HG02840 (cell line): ENCODE measurements at regions not wholly inside any gene's neighbourhood (a gene's known extent, or its start where the extent isn't known, plus 50 kb on each side); places are given as distances from the start of the nearest gene placed in this dataset.

Experiments
- ATAC-seq: cut with Tn5 transposase; IDR thresholded peaks from one replicate; pipeline ENCODE4 v1.9.1; 2021; ENCODE audit warnings: mild to moderate bottlenecking, moderate library complexity, moderate number of reproducible peaks; ENCODE audit not compliant: unreplicated experiment, low FRiP score

DNA sequence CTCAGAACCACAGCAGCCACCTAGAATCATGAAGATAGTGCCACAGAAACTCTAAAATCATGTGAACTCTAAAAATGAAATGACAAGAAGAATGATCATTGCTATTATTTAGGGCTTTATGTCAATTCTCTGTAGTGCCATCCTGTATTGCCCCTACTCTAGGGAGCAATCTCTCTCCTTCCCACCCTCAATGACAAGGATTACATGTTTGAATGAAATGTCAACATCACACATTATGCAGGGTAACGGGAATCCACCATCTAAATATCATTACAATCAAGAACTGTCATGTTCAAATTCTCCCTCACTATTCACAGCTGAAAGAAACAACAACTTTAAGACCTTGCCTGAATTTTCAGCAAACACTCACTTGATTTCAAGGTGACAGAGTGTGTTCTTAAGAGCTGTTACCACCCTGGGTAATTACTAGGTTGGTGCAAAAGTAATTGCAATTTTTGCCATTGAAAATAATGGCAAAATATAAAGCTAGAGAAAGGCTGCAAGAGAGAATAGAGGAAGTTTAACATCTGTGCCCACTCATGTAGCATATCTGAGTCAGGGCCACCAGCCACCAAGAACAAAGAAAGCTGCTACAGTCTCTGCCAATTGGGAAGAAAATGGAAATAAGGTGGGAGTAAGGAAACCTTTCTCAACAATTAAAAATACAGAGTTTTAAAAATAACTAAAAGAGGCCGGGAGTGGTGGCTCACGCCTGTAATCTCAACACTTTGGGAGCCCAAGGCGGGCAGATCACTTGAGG, 112.8 kb upstream of the PSMD7 start:
- ATAC-seq, result no peak

DNA sequence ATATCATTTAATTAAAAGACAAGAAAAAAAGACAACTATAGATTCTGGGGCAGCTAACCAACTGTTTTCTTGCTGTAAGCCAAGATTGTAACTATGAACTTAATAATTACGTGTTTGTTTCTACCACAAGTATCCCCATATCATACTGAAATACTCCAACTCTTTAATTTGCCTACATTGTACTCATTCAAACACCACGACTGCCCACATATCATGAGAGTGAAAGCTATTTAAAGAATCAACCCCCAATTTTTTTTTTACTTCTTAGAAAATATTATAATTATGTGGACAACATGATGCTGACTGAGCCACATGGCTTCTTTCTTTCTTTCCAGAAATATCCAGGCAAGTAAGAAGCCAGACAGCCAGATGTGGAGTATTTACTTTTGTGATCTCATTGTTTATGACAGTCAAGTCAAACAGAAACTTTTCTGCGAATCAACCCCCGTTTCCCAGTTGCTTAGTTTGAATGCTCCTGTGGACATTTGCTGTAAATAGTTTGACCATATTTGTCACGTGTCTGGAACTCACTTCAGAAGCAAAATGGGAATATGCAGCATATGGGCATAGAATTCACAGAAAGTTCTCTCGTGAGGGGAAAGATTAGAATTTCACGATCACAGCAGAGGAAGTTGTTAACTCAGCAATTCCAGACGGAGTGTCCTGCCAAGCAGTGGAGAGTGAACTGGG, 126.8 kb upstream of the PSMD7 start:
- no peak for ATAC-seq

DNA sequence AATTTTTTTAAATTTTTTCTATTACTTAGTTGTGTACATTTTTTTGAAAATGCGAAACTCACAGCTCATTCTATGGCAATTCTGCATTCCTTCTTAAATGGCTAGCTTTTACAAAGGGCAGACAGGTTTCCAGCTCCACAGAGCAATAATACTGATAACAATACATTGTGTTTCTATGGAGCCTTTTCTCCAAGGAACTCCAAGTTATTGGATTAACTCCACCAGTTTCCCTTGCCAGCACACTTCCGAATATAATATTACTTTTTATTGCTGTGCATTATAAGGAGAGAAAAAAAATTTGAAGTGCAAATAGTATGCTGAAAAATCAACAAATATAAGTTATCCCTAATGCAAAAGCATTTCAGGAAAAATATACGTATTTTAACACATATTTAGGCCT, 127.5 kb upstream of the PSMD7 start:
- no peak for ATAC-seq

DNA sequence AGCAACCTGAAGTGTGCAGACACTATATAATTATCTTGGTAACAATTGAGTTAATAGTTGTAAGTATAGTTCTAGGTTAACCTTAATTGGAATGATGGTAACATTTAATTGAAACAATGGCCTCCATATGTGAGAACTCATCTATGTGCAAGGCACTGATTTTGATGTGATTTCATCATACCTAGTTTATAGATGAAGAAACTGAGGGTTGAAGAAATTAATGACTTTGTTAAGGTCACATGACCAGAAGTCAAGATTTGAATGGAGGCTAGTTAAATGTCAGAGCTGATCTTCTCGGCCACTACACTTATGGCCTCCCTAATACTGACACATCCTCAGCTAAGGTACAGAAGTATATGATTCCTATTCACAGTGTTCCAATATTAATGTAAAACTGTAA, 128.2 kb upstream of the PSMD7 start:
- ATAC-seq, result no peak

DNA sequence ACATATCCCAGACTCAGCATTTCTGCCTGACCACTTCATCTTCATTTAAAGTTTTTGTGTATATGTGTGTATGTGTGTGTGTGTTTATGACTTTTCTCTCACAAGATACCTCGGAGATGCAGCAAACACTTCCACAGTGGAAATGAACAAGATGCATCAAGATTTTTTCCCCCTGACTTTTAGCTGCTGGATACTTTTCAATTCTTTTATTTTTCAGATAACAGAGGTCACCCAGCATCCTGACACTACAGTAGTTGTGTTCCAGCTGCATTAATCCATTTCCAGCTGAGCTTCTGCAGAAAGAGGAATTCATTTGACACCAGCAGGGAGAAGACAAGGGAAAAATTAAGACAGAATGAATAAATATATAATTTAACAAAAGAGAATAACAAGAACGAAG, 130.2 kb upstream of the PSMD7 start:
- ATAC-seq, result no peak

DNA sequence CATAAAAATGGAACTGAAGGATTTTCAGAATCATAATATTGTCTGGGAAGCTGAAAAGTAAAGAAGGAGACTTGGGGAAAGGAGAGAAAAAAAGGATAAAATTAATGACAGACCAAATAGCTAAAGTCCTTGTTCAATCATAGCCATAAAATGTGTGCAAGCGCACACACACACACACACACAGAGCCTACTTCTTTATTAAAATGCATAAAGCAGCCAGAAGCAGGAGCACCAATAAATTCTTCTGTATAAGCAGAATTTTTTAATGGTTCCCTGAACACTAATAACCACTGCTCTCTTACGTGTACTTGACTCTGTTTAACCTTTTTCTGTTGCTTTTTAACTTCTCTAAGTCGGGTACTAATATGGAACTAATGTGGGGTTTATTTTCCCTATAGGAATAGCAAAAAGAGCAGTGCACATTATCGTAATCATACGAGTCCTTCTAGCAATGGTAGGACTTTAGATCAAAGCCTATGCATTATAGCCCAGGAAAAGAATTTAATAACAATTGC, 131.0 kb upstream of the PSMD7 start:
- no peak for ATAC-seq

DNA sequence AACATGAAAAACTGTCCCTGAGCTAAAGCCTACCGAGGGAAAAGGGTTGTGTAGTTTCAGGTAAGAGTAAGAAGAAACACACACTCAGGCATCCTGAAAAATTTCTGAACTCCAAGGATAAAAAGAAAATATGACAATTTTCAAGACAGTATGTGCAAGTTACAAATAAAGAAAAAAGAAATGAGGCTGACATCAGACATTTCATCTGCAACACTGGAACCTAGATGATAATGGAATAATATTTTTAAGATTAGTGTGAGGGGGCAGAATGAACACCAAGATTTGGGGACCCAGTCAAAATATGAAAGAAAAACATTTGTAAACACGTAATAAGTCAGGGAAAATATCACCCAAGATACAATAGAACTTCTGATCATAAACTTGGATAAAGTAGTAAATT, 135.9 kb upstream of the PSMD7 start:
- ATAC-seq, result no peak

DNA sequence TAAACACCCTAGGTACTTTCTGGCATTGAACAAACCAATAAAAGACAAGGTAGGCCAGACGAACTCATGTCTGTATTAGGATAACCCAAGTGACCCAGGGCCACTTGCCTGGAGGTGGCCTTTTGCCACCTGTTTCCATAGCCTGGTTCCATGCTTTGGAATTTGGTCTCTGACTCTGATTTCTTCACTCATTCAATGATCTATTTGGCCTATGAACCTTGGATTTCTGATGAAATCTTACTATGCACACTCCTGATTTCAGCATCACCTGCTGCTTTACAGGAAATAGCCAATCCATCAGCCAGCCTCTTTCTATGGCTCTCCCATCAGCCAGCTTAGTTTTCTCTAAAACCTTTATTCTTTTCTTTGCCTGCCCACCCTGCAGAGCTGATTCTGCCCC, 142.8 kb upstream of the PSMD7 start:
- no peak for ATAC-seq

DNA sequence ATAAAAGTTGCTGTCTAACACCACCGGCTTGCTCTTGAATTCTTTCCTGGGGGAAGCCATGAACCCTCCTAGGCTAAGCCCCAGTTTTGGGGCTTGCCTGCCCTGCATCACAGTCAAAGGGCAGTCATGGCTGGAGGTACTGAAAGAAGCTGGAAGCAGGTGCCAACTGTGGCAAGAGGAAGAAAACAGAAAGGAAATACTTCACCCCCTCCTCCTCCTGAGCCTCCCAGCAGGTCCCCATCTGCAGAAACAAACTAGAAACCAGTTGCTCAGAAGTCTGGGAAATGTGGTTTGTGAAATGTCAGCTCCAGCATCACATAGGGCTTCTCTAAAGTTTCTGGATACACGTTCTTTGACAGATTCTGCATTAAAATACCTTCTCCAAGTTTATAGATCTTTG, 150.0 kb upstream of the PSMD7 start:
- no peak for ATAC-seq

DNA sequence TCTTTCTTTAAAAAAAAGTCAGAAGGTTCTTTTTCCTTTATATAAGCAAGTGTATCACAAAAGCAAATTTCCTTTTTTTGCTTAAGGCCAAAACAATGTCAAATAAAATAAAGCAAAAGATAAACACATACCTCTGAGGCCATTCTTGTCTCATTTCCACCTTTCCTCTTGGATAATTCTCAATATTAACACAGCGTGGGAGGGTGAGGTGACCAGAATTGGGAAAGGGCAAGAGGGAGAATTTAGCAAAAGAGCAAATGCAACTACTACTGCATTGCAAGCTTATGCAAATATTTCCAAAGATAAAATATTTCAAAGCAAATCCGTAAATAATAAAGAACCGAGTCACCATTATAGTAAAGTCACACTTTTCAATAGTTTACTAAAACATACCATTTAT, 153.4 kb upstream of the PSMD7 start:
- no peak for ATAC-seq

DNA sequence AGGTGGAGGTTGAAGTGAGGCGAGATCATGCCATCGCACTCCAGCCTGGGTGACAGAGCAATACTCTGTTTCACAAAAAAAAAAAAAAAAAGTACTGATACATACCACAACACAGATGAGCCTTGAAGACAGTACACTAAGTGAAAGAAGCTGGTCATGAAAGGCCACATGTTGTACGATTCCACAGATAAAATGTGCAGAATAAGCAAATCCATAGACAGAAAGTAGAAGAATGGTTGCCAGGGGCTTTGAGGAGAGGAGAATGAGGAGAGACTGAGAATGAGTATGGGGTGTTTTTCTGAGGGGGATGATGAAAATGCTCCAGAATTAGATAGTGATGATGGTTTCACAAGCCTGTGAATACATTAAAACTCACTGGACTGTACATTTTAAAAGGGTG, 155.6 kb upstream of the PSMD7 start:
- no peak for ATAC-seq

DNA sequence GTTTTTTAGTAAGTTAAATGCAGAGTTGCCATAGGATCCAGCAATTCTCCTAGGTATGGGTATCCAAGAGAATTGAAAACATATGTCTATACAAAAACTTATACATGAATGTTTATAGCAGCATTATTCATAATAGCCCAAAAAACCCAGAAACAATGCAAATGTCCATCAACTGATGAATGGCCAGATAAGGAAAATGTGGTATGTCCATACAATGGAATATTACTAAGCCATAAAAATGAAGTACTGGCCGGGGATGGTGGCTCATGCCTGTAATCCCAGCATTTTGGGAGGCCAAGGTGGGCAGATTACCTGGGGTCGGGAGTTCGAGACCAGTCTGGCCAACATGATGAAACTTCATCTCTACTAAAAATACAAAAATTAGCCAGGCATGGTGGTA, 156.1 kb upstream of the PSMD7 start:
- no peak for ATAC-seq

DNA sequence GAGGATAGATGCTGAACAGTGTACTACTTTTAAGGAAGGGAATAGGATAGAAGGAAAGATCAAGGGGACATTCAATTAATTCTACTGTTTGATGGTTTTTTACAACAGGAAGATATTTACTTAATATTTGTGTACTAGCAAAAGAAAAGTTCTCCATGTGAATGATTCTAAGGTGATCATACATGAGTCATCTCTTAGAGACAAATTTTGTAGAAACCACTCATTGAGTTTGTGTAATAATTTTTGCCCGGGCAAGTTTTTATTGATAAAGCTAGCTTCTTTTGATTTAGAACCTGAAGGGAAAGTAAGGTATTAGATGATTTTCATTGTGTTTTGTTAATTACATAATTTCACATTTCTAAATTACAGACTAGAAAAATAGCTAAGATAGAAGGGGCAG, 172.8 kb upstream of the PSMD7 start:
- no peak for ATAC-seq

DNA sequence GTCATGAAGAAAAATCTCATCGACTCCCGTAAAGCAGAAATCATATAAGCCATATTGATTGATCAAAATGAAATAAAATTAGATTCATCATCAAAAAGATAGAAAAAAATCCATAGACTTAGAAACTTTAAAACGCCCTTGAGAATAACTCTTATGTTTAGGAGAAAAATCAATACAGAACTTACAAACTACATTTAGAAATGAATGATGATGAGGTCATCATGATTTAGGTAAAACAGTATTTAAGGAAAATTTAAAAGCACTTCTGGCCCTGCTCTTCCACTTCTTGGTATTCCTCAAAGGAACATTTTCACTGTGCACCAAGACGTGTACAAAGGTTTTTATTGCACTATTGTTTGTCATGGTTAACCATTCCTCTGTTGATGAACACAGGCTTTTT, 173.4 kb upstream of the PSMD7 start:
- no peak for ATAC-seq

DNA sequence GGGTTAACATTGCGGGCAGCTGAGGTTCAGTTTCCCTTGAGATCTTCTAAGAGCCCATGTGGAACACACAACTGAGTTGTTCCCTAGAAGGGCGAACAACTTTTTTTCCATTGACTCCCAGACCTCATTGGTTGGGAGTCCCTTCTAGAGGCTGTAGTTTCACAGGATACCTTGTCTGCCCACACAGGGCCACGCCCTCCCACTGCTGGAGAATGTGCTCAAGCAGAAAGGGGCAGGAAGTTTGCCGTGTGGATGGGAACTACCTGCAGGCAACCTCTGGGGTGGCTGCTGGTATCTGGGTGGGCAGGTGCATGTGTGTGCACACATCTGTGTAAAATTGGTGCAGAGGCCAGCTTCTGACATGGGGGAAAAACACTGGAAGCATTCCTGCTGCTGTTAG, 178.8 kb upstream of the PSMD7 start:
- ATAC-seq, result no peak

DNA sequence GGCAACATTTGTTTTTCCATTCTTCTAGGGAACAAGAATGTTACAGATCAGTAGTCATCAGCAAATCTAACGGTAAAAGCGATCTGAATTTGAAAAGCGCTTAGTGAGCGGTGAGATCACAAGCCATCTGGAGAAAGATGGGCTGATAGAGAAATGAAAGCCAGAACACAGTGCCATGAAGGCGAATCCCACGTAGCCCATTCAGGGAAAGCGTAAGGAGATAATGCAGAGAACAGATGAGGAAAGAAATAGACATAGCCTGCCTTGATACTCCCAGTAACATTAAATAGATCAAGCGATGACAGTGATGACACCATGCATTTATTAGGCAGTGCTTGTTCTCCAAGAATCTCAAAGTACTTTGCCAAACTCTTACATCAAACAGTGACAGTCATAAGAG, 183.1 kb upstream of the PSMD7 start:
- ATAC-seq, result no peak

DNA sequence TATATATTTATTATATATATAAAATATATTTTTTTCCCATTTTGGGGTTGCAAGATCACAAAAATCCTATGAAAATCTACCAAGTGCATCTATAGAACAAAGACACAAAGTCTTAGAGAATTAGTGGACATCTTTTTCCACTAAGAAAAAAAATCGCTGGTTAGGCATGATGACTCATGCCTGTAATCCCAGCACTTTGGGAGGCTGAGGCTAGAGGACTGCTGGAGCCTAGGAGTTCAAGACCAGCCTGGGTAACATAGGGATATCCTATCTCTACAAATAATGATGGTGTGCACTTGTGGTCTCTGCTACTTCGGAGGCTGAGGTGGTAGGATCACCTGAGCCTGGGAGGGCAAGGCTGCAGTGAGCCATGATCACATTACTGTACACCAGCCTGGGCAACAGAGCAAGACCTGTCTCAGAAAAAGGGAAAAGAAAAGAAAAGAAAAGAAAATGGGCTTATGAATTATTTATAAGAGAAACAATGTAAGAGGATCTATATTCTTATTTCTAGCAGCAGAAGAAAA, 185.1 kb upstream of the PSMD7 start:
- no peak for ATAC-seq

DNA sequence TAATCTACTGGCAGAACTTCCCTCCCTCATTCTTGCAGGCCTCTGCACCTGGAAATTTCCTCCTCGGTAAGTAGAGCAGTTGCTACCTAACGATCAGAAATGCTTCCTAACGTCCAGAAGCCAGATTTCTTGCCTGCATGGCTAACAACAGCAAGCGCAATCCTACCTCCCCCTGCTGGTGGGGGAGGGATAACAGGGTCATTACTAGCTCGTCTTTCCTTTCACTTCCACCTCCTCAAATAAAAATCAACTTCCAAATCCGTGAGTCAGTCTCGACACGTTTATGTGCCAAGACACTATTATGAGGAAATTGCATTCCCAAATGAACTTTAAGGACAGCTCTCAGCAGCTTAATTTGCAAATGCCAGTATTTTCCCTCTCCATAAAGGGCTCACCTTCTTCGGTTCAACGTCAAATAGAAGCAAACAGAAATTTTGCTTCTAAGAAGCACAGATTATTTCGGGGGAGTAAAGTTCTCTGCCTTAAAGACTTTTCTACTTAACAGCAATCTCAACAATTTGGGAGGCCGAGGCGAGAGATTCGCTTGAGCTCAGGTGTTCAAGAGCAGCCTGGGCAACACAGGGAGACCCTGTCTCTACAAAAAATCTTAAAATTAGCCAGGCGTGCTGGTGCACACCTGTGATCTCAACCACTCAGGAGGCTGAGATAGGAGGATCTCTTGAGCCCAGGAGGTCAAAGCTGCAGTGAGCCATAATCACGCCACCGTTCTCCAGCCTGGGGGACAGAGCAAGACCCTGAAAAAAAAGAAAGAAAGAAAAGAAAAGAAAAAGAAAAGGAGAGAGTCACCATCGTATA, 188.6 kb upstream of the PSMD7 start:
- no peak for ATAC-seq

DNA sequence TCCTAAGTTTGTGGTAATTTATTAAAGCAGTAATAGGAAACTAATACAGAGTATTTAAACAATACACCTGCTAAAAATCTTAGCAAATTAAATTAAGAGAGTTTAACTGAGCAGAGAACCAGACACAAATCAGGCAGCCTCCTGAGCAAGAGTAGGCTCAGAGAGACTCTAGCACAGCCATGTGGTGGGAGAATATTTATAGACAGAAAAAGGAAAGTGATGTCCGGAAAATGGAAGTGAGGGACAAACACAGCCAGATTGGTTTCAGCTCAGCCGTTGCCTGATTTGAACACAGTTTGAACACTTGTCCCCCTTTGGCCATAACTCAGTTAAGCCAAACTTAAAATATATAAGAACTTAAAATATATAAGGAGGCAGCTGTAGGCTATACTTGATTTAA, 192.6 kb upstream of the PSMD7 start:
- ATAC-seq, result no peak

DNA sequence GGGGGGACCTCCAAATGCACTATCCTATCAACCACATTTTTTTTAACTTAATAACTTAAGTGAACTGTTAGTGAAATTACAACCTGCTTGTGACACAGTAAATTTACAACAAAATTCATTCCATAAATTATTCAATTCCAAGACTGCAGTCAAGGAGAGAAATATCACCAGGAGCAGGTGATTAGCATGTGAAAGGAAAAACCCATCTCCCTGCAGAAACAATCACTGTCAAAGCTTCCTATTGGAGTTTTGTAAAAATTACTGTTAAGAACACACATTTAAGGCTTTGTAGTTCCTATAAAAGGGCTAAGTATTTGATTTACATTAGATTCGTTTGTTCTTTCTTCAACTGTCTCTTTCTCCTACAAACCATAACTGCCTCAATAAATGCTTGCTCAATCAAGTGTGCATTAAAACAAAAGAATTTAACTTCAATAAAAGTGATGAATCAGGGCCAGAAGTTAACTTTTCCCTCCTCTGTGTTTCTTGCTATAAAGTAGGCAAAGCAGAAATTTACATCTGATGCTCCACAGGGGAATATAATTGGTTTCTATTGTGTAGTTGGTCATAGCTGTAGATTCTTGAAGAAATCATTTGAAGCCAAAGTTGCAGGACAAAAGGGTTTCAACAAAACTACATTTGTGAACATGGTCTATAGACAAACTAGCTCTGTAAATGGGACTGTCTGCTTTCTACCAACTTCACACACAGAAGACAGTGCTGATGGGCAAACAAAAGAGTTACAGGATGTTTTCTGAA, 195.1 kb upstream of the PSMD7 start:
- no peak for ATAC-seq
